ENCODE measurements at regions not wholly inside any gene's neighbourhood (a gene's known extent, or its start where the extent isn't known, plus 50 kb on each side); places are given as distances from the start of the nearest gene placed in this dataset.

DNA sequence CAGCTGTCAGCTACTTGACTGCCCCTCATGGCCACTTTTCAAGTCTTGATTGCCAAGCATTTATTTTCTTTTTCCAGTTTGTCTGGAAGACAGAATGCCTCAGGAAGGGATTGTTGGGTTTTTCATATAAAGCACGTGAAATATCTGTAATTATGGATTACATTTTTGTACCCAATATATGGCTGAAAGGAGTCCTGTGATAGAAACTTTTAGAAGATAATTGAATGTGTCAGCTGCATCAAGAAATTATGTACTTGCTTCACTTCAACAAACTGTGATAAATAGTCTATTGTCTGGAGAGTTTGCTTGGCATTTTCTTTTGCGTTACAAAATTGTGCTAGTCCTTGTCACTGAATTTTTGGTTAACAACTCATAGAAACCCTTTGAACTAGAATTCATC is 247.9 kb upstream of the SLCO3A1 start:
- Histone ChIP-seq H3K4me1 (ENCODE audit: control insufficient read depth in 4 of 4, insufficient read depth in 4 of 4, low read length in 3 of 4) (no peaks in the 10 kb centered on the region), H3K27ac (ENCODE audit: low read depth in 1 of 2, low read length in 2 of 2) (no peak overlapping the region), H3K9me3 (ENCODE audit: control insufficient read depth in 4 of 4, low read length in 3 of 4) (no peaks in the 10 kb centered on the region), H3K27me3 (ENCODE audit: control insufficient read depth in 4 of 4, insufficient read depth in 4 of 4, low read length in 3 of 4) (no peaks in the 10 kb centered on the region), H3K9ac (ENCODE audit: low read depth in 1 of 2, low read length in 2 of 2) (no peak overlapping the region), H3K4me3 (ENCODE audit: low read depth in 1 of 3, low read length in 3 of 3) (no peak overlapping the region), H3K36me3 (ENCODE audit: control insufficient read depth in 4 of 4, insufficient read depth in 3 of 4, low read depth in 1 of 4, low read length in 3 of 4) (no peaks in the 10 kb centered on the region)
- no peak for DNase-seq (ENCODE audit: low spot score)
- WGBS: 92% methylated on average over 2 of the region's 2 CpGs
- TF ChIP-seq RAD21 (IDR thresholded peaks at IDR 0.05): no peak
- TF ChIP-seq, protein P1, sequence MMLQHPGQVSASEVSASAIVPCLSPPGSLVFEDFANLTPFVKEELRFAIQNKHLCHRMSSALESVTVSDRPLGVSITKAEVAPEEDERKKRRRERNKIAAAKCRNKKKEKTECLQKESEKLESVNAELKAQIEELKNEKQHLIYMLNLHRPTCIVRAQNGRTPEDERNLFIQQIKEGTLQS (IDR thresholded peaks at IDR 0.05): no peak
- no peak for TF ChIP-seq RXRA (IDR thresholded peaks at IDR 0.05)
- no peak for TF ChIP-seq NR2F2 (IDR thresholded peaks at IDR 0.05)
- TF ChIP-seq YY1 (IDR thresholded peaks at IDR 0.05): no peak

DNA sequence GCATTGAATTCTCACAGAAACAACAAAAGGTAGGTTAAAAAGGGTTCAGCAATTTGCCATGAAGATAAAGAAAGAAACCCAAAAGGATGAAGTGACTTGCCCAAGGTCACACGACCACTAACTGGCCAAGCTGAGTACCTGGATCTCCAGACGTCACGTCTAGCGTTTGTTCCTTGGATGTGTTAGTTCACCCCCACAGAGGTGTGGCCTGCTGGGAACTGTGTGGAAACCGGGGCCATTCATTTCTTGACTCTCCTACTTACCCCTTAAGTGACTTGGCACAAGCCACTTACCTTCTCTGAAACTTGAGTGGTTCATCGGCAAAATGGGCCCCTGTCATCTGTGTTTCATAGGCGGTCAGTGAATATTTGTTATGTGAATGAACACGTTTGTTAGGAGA is 244.3 kb upstream of the SLCO3A1 start:
- no peak overlapping the region for H3K27ac ChIP-seq (ENCODE audit: low read depth in 1 of 2, low read length in 2 of 2)
- H3K4me1 ChIP-seq (ENCODE audit: control insufficient read depth in 4 of 4, insufficient read depth in 4 of 4, low read length in 3 of 4): peaks cover 3 to 10% (median 4%) of the 10 kb centered on the region in 4 donors
- DNase-seq (ENCODE audit: low spot score): no peak
- H3K36me3 ChIP-seq (ENCODE audit: control insufficient read depth in 4 of 4, insufficient read depth in 3 of 4, low read depth in 1 of 4, low read length in 3 of 4): no peaks in the 10 kb centered on the region
- no peak overlapping the region for H3K4me3 ChIP-seq (ENCODE audit: low read depth in 1 of 3, low read length in 3 of 3)
- 85% methylated on average over 8 of the region's 8 CpGs for WGBS
- no peak overlapping the region for H3K9ac ChIP-seq (ENCODE audit: low read depth in 1 of 2, low read length in 2 of 2)
- H3K9me3 ChIP-seq (ENCODE audit: control insufficient read depth in 4 of 4, low read length in 3 of 4): no peaks in the 10 kb centered on the region
- no peak for TF ChIP-seq NR2F2 (IDR thresholded peaks at IDR 0.05)
- no peak for TF ChIP-seq SP1 (IDR thresholded peaks at IDR 0.05)
- no peak for TF ChIP-seq RXRA (IDR thresholded peaks at IDR 0.05)
- TF ChIP-seq, protein P1 (IDR thresholded peaks at IDR 0.05): no peak
- TF ChIP-seq, protein P2, sequence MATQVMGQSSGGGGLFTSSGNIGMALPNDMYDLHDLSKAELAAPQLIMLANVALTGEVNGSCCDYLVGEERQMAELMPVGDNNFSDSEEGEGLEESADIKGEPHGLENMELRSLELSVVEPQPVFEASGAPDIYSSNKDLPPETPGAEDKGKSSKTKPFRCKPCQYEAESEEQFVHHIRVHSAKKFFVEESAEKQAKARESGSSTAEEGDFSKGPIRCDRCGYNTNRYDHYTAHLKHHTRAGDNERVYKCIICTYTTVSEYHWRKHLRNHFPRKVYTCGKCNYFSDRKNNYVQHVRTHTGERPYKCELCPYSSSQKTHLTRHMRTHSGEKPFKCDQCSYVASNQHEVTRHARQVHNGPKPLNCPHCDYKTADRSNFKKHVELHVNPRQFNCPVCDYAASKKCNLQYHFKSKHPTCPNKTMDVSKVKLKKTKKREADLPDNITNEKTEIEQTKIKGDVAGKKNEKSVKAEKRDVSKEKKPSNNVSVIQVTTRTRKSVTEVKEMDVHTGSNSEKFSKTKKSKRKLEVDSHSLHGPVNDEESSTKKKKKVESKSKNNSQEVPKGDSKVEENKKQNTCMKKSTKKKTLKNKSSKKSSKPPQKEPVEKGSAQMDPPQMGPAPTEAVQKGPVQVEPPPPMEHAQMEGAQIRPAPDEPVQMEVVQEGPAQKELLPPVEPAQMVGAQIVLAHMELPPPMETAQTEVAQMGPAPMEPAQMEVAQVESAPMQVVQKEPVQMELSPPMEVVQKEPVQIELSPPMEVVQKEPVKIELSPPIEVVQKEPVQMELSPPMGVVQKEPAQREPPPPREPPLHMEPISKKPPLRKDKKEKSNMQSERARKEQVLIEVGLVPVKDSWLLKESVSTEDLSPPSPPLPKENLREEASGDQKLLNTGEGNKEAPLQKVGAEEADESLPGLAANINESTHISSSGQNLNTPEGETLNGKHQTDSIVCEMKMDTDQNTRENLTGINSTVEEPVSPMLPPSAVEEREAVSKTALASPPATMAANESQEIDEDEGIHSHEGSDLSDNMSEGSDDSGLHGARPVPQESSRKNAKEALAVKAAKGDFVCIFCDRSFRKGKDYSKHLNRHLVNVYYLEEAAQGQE (IDR thresholded peaks at IDR 0.05): no peak
- TF ChIP-seq YY1 (IDR thresholded peaks at IDR 0.05): no peak
- TF ChIP-seq RAD21 (IDR thresholded peaks at IDR 0.05): no peak
- no peak for TF ChIP-seq HNF4G (IDR thresholded peaks at IDR 0.05)
- TF ChIP-seq, protein P3, sequence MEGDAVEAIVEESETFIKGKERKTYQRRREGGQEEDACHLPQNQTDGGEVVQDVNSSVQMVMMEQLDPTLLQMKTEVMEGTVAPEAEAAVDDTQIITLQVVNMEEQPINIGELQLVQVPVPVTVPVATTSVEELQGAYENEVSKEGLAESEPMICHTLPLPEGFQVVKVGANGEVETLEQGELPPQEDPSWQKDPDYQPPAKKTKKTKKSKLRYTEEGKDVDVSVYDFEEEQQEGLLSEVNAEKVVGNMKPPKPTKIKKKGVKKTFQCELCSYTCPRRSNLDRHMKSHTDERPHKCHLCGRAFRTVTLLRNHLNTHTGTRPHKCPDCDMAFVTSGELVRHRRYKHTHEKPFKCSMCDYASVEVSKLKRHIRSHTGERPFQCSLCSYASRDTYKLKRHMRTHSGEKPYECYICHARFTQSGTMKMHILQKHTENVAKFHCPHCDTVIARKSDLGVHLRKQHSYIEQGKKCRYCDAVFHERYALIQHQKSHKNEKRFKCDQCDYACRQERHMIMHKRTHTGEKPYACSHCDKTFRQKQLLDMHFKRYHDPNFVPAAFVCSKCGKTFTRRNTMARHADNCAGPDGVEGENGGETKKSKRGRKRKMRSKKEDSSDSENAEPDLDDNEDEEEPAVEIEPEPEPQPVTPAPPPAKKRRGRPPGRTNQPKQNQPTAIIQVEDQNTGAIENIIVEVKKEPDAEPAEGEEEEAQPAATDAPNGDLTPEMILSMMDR (IDR thresholded peaks at IDR 0.05; ENCODE audit: low read depth, low read length, missing input control): no peak
- TF ChIP-seq, protein P4, sequence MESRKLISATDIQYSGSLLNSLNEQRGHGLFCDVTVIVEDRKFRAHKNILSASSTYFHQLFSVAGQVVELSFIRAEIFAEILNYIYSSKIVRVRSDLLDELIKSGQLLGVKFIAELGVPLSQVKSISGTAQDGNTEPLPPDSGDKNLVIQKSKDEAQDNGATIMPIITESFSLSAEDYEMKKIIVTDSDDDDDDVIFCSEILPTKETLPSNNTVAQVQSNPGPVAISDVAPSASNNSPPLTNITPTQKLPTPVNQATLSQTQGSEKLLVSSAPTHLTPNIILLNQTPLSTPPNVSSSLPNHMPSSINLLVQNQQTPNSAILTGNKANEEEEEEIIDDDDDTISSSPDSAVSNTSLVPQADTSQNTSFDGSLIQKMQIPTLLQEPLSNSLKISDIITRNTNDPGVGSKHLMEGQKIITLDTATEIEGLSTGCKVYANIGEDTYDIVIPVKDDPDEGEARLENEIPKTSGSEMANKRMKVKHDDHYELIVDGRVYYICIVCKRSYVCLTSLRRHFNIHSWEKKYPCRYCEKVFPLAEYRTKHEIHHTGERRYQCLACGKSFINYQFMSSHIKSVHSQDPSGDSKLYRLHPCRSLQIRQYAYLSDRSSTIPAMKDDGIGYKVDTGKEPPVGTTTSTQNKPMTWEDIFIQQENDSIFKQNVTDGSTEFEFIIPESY (IDR thresholded peaks at IDR 0.05): no peak
- TF ChIP-seq GABPA (IDR thresholded peaks at IDR 0.05 in 1 of 2, conservative IDR thresholded peaks at IDR 0.05 in 1 of 2): no peak
- no peak for TF ChIP-seq EGR1 (IDR thresholded peaks at IDR 0.05; ENCODE audit: low read depth in 2 of 2)
- no peak for TF ChIP-seq FOXA1 (IDR thresholded peaks at IDR 0.05)
- no peak for TF ChIP-seq TAF1 (conservative IDR thresholded peaks at IDR 0.05)
- no peak for TF ChIP-seq FOXA2 (IDR thresholded peaks at IDR 0.05)
- no peak for TF ChIP-seq JUND (IDR thresholded peaks at IDR 0.05)
- TF ChIP-seq, protein P5, sequence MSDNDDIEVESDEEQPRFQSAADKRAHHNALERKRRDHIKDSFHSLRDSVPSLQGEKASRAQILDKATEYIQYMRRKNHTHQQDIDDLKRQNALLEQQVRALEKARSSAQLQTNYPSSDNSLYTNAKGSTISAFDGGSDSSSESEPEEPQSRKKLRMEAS (IDR thresholded peaks at IDR 0.05): no peak
- TF ChIP-seq HNF4A (conservative IDR thresholded peaks at IDR 0.05): no peak
- no peaks in the 10 kb centered on the region for H3K27me3 ChIP-seq (ENCODE audit: control insufficient read depth in 4 of 4, insufficient read depth in 4 of 4, low read length in 3 of 4)
